HG03439 (cell line): ENCODE measurements at regions not wholly inside any gene's neighbourhood (a gene's known extent, or its start where the extent isn't known, plus 50 kb on each side); places are given as distances from the start of the nearest gene placed in this dataset.

Experiments
- ATAC-seq: cut with Tn5 transposase; IDR thresholded peaks from one replicate; pipeline ENCODE4 v1.9.1; 2021; ENCODE audit warnings: mild to moderate bottlenecking, moderate library complexity; ENCODE audit not compliant: unreplicated experiment

DNA sequence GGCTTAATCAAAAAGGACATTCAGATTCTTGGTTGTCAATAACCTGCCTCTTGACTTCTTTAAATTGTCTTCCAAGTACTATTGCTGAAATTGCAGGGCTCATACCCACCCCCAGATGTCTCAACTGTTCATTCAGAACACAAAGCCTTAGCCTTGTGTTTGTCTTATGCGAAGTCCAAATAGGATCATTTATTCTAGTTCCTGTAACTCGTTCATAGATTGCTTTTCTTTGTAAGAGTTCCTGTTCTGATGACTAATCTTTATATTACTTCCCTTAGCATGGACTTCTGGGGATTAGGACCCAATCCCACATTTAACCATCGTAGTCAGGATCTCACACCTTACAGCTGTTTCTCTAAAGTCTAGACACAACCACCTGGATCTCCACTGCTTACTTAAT lies 226.0 kb downstream of the VEGFC start:
- ATAC-seq, result no peak

DNA sequence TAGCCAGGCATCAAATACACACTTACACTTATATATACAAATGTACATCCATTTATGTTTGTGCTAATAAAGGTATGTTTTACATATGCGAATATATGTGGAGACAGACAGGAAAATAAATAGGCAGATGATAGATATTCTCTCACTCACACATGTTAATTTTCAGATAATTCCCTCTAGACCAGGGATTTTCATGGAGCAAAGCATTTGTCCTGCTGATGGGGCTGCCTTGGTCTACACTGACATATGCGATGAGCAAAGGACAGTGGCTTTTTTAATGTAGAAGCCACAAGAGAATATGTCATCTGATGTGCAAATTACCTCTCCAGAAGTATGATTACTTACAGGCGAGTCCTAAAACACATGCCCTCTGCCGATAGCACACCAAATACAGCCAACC lies 224.5 kb downstream of the VEGFC start:
- no peak for ATAC-seq

DNA sequence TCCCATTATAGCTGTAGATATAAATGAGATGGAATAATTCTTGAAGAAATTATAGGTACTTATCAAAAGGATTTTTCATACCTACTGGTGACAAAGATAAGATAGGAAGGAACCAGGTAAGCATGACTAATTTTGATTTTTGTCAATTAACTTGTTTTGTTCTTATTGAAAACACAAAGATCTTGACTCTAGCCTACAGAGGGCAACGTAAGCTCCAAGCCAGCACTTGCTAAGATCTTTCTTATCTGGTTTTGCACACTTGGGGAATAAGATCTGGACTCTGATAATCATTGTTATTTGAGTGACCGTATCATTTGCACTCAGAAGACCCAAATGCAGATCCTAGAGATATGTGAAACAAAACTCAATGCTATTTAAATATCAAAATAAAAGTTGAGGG lies 223.4 kb downstream of the VEGFC start:
- no peak for ATAC-seq

DNA sequence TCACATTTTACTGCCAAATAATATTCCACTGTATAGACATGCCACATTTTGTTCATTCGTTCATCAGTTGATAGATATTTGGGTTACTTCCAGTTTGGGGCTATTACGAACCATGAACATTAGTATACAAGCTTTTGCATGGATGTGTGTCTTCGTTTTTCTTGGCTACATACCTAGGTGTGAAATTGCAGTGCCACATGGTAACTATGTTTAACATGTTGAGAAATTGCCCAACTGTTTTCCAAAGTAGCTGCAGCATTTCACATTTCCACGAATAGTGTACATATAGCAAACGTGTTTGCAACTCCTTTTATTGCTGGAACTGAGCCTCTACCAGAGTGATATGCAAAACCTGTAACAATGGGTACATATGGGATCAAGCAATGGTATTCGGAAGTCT lies 221.5 kb downstream of the VEGFC start:
- no peak for ATAC-seq

DNA sequence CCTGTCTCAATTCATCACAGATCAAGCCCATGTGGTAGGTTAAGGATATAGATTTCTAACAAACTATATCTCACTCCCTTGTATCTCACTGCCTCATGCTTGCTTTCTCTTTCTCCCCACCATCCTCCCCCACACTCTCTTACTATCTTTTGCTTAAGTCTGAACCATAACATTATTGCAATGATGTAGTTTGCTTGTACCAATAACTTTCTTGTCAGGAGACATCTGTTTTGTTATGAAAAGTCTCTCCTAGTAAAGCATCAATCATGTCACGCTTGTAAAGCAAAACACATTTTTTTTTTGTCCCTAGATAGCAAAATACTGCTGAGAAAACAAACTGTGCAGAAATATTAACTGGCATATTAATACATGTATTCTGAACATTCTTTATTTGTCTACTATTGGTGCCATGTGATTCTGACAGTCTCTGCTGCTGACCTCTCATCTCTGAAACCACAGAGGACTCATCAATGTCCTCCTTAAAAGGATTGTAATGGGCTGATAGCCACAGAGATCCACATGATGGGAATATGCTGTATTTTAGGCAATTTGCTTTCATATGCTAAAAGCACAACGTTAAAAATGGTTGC lies 217.5 kb downstream of the VEGFC start:
- no peak for ATAC-seq

DNA sequence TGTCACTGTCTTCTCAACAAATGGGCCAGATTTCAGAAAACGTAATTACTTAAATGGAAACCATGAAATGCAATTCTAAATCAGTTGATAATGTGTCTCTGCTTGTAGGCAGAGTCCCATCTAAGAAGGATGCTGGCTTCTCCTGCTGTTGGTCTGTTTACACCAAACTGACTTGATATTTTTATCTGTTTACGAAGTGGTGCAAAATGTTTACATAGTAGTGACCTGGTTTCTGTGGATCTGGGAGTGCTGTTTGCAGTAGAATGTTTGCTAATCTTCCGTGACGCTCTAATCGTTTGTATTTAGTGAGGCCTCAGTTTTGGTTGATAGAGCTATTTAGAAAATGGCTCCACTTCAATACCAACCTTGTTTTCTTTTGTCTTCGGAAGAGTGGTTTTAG lies 213.5 kb downstream of the VEGFC start:
- ATAC-seq, result no peak

DNA sequence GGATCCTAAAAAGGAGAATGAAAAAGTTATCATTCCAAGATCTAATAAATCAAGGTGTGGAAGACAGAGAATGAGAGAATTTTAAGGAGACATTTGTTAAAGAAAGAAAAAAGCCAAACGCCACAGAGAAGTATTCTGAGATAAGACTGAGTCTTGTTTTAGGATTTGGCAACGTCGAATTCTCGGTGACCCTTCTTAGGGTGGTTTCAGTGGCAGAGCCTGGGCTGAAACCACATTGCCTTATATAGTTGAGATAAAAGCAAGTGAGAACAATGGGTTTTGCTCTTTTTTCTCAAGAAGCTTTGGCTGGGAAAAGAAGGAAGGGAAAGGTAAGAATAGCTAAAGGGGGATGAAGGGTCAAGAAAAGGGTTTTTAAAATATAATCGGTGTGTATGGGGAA lies 209.4 kb downstream of the VEGFC start:
- no peak for ATAC-seq

DNA sequence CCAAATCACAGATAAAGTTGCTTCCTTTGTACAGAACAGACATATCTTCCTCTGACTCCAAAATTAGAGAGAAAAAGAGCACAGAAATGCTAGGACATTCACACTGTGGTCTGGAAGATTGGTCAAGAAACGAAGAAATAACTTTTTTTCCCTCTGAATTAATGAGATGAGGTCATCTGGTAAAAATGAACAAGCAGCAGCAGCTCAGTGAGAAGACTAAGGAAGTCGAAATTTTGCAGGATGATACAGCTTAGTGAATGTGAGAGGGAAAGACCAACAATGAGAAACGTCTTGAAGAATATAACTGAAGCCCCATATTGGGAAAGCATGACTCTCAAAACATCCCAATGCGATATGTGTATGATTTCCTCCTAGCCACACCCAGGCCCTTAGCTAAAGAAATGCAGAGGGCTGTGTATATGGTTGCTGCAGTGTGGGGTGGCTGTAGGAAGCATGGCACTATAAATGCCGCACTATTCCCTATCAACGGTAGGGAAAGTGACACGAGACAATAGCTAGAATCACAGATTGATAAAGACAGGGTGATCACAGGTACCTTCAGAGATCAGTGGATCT lies 208.6 kb downstream of the VEGFC start:
- no peak for ATAC-seq

DNA sequence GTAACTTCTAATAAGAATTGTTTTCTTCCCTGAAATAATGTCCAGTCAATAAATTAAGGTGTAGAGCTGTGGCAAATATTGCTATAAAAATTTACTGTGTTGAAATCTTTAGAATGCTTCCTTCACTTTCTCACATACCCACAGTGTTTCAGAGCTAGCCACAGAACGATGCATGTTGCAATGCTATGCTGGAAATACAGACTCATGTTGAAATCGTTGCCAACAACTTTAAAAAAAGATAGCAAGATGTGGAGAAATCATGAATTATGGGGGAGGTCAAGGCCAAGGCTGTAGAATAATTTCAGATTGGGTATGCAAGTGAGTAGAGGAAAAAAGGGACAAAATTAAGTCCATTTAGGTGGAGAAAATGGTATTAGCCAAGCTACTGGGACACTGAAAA lies 204.8 kb downstream of the VEGFC start:
- ATAC-seq, result no peak

DNA sequence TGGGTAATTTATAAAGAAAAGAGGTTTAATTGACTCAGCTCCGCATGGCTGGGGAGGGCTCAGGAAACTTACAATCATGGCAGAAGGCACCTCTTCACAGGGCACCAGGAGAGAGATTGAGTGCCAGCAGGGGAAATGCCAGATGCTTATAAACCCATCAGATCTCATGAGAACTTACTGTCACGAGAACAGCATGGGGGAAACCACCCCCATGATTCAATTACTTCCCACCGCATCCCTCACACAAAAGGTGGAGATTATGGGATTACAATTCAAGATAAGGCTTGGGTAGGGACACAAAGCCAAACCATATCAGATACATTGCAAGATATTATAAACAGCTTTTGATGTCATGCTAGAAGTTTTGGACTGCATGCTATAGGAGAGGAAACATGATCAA lies 204.3 kb downstream of the VEGFC start:
- ATAC-seq, result no peak

DNA sequence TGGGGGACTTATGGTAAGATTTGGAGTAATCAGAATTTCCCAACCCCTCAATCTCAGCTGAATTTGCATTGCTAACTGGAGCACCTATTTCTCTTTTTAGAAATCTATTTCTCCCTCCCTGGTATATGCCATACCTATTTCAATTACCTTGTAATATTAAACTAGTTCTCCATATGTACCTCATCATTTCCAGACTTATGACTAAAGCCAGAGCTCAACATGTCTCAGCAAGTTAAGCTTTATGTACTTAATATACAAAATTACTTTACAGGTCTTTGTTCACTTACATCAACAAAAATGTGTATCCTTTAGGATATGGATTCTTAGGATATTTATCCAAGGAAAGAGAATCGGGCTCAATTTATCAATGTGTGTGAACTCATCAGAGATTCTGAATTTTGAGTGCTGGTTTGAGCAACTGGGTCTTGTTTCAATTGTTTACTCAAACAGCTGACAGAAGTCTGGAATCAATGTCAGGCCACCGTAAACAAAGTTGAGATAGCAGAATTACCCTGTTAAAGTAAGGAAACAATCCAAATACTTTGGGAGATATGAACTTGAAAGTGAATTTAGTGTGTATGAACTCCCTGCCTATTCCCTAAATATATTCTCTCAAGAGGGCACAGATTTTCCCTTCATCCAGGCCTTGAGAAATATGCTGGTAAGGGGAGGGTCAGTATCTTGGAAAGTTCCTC lies 199.6 kb downstream of the VEGFC start:
- no peak for ATAC-seq

DNA sequence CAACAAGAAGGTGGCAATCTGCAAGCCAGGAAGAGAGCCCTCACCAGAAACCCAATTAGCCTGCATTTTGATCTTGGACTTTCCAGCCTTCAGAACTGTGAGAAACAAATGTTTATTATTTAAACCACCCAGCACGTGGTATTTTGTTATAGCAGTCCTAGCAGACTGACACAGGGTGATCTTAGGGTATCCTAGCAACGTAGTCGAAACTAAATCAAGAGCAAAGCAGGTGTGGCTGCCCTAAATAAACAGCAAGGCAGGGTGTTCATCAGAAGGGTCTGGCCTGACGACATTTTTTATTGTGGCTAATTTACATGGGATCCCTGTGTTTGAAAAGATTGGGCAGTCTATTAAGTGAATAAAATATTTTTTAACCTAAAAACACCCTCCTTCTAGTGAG lies 198.8 kb downstream of the VEGFC start:
- ATAC-seq, result no peak

DNA sequence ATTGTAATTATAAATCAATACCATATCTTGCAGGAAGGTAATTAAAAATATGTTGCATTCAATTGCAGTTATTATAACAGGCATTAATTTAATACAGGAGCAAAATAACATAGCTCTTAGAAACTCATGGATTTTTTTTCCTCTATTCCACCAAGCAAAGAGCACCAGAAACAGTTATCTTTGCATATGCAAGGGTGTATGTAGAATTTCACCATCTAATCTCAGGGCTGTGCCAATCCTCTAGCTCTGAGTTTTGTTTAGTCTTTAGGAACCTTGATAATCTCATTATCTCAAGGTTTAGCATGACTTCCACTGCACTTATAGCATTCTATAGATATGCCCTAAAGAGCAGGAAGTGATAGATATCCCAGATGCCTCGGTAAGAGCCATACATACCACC lies 197.5 kb downstream of the VEGFC start:
- ATAC-seq, result no peak

DNA sequence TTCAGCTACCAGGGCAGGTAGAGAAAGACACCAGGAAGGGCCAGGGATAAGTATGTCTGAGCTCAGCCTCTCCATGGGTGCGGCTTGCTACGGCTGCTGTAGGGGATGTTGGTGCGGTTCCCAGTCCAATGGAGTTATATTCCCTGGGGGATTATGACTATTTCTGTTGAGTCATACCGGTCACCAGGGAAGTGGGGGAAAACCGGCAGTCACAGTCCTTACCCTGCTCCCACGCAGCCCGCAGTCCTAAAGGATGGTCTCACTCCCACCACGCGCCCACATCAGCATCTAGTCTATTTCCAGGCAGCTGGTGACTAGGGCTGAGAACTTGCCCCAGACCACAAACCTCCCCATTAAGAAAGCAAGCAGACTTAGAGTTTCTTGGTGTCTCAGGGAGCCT lies 191.6 kb downstream of the VEGFC start:
- no peak for ATAC-seq

DNA sequence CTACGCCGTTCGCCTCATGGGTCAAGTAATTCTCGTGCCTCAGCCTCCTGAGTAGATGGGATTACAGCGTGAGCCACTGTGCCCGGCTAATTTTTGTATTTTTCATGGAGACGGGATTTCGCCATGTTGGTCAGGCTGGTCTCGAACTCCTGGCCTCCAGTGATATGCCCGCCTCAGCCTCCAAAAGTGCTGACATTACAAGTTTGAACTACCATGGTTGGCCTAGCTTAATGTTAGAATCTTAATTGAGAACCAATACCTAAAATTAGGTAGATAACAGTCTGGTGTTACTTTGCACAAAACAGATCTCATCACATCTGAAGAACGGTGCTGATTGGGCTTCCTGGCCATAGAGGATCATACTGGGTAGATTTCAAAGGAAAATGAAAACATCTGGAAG lies 184.9 kb downstream of the VEGFC start:
- no peak for ATAC-seq

DNA sequence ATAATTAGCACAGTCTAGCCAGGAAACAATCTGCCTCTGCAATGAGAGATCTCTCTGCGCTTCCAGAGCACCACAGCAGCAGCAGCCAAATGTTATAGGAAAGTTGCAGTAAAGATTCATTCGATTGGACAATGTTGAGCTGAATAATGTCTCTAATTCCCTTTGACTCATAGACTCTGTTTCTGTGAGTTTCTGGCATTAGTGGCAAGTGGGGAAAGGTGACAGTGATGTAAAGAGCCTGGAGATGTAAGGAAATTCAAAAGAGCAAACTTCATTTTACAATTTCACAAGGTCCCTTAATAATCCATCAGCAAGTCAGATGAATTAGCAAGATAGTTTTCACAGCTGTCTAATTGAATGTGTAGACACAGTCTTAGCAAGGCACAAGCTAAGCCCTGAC lies 184.4 kb downstream of the VEGFC start:
- no peak for ATAC-seq

DNA sequence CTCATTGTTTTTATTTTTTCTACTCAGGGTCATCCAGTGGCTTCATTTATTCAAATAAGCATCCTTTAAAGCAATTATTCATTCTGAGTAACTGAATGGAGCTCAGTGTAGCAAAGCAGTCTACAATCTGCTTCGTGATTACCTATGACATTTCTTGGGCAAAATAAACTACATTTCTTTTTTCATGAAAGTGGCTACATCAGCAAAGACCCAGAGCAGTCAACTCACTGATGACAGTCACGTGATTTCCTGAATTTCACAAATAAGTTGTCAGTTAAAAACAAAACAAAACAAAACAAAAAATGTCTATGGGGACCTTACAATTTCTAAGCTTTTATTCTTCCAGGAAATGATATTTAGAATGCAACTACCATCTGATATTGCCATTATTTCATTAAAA lies 182.1 kb downstream of the VEGFC start:
- ATAC-seq, result no peak

DNA sequence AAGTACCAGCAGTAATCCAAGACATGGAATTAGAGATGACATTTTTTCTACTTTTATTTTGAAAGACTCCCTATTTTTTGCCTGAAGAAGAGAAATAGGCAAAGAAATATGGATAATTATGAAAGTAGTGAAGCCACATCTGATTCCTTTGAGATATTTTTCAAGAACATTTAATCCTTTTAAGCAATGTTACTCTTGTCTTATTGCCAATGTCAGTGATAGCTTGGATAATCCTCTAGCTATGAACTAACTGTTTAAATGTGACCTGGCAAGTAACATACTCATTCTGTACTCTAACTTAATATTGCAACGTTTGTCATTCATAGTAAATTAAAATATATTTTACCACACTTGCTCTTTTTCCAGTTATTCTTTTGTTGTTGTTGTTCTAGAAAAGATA lies 181.3 kb downstream of the VEGFC start:
- no peak for ATAC-seq

DNA sequence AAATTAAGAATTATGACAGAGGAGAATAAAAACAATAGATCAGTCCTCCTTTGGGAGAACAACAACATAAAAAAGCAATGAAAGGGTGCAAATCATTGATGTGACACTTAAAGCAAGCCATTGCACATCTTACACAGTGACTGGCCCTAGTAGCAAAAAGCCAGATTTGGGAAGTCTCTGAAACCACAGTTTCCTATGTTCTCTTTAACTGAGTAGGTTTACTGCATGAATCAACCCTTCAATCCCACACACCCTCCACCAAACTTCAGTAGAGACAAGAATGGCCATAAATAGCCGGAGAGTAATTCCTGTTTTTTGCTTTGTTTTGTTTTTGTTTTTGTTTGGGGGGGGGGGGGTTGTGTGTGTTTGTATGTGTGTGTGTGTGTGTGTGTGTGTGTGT lies 180.8 kb downstream of the VEGFC start:
- no peak for ATAC-seq

DNA sequence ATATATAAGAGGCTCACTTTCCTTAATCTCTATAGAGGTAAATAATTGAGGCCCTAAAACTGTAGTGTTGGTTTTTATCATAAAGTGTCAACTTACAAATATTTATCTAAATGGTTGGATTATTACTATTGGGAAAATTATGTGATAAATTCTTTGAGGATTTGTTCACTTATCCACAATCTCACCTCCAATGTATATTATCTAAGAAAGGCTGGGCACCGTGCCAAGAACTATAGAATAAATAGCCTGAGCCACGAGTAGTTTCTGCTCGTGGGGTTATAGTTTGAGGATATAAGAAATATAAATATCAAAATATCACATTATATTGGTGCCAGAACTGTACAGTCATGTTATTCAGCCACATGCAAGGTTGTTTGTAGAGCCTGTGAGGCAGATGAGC lies 177.9 kb downstream of the VEGFC start:
- no peak for ATAC-seq

DNA sequence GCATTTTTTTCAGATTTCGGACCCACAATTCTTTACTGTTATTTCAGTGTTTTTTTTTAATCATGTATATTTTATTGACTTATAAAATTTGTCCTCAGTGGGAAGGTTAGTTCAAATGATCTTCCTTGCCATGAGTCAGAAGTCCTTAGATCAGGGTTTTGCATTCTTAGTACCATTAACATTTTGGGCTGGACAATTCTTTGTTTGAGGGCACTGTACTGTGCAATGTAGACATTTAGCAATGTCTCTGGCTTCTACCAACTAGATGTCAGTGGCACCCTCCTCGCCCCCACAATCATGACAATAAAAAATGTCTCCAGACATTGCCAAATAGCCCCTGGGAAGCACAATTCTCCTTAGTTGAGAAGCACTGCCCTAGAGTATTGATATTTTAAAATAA lies 176.6 kb downstream of the VEGFC start:
- no peak for ATAC-seq

DNA sequence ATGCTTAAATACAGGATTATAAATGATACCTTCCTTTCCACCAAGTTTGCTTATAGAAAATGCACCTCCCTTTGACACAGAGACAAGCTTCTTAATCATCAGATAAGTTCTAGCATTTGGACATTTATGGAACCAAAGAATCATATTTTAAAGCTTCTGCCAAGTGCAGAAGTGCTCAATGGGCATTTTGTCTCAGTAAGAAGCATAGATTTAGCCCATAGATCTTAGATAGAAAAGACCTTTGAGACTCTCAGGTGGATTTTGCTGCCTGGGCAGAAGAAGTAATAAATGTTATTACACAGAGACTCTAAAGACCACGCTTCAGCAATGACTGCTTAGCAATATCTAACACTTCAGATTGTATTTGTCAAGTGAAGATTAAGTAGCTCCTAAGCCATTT lies 174.6 kb downstream of the VEGFC start:
- no peak for ATAC-seq

DNA sequence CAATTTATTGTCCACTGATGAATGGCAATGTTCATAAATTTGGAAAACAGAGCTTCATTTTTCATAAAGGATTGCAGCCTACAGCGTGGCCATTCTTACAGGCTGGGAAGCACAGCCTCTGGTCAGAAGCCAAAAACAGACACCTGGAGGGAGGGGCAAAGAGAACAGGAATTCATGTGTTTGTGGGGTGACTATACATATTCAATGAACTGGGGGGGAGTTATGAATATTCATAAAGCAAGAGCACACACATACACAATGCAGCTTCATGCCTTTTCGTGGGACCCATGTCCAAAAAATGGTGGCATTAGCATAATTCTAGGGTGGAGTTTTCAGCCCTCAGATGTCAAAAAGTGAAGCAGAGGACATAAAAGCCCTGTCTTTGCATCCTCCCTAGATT lies 173.3 kb downstream of the VEGFC start:
- no peak for ATAC-seq
